Breast epithelium (tissue), 4 donors: ENCODE measurements at regions not wholly inside any gene's neighbourhood (a gene's known extent, or its start where the extent isn't known, plus 50 kb on each side); places are given as distances from the start of the nearest gene placed in this dataset.

Experiments
- DNase-seq, 2 donors: peaks; one replicate each; pipeline ENCODE4 v3.0.0-alpha.2; 2019; ENCODE audit warnings: low spot score in 2 of 2
- H3K27ac ChIP-seq, 2 donors: fragments of 200-600 bp; sonication (generic) in 1 of 2; one replicate each; pipeline ENCODE4 v1.5.1; 2016 to 2019; ENCODE audit warnings: mild to moderate bottlenecking in 1 of 2
- H3K27me3 ChIP-seq, 2 donors: fragments of 200-600 bp; sonication (generic) in 1 of 2; one replicate each; pipeline versions ENCODE4 v1.5.1 to v1.6.0; 2017 to 2019; ENCODE audit warnings: control low read depth in 1 of 2, mild to moderate bottlenecking in 1 of 2
- H3K36me3 ChIP-seq: fragments of 200-600 bp; one replicate; pipeline ENCODE4 v1.5.1; 2019
- H3K4me1 ChIP-seq, 2 donors: fragments of 200-600 bp; sonication (generic); one replicate each; pipeline ENCODE4 v1.5.1; 2016 to 2019; ENCODE audit warnings: control low read depth in 1 of 2
- H3K4me3 ChIP-seq, 3 donors: fragments of 200-600 bp; sonication (generic); 1 replicate in 2 of 3; 2 replicates in 1 of 3; pipeline ENCODE4 v1.5.1; 2016 to 2019; ENCODE audit warnings: mild to moderate bottlenecking in 3 of 3, moderate library complexity in 2 of 3
- H3K9me3 ChIP-seq, 2 donors: fragments of 200-600 bp; sonication (generic) in 1 of 2; one replicate each; pipeline ENCODE4 v1.5.1; 2016 to 2019; ENCODE audit warnings: control low read depth in 1 of 2
- CTCF ChIP-seq, 3 donors: fragments of 450-650 bp; IDR thresholded peaks; one replicate each; pipeline ENCODE4 v1.5.1; 2016 to 2017; ENCODE audit warnings: antibody characterized with exemption in 3 of 3, mild to moderate bottlenecking in 3 of 3, moderate library complexity in 3 of 3
- POLR2A ChIP-seq: fragments of 450-650 bp; IDR thresholded peaks from one replicate; pipeline ENCODE4 v1.6.1; 2016; ENCODE audit warnings: antibody characterized with exemption, mild to moderate bottlenecking, moderate library complexity
- POLR2AphosphoS5 ChIP-seq, 3 donors: sonication (generic); formaldehyde crosslinking; IDR thresholded peaks; one replicate each; pipeline ENCODE4 v1.6.1; 2017; ENCODE audit warnings: antibody characterized with exemption in 3 of 3
- intact Hi-C: fragments of 100-400 bp; cut with DNase I; formaldehyde crosslinking; loops from one replicate; pipeline ENCODE4 v1.15.1; 2023; ENCODE audit warnings: low total_unique reads

- H3K36me3 ChIP-seq, result no peaks in the 10 kb centered on the region
- H3K9me3 ChIP-seq, result no peaks in the 10 kb centered on the region
- peaks cover 0 to 10% of the 10 kb centered on the region in 2 donors for H3K4me1 ChIP-seq
- TF ChIP-seq POLR2A (no peak), POLR2AphosphoS5 (IDR thresholded peaks at IDR 0.05) (no peak), CTCF (IDR thresholded peaks at IDR 0.05) (no peak)
- H3K27me3 ChIP-seq, result peaks cover 0 to 41% of the 10 kb centered on the region in 2 donors
- no peak for DNase-seq
- peak overlapping the region in 1 of 3 donors; percentile 58 for H3K4me3 ChIP-seq
- no peak overlapping the region for H3K27ac ChIP-seq
- intact Hi-C loops, result loop anchor here (10.0 kb wide), 1 partner anchor 137 kb away; the partner anchor contains the start of gene HAND1
These were observed 133.3 kb upstream of the HAND1 start for GRCh38 chr5:154611341-154611767.

- intact Hi-C loops, result loop anchor here (10.0 kb wide), 1 partner anchor 136 kb away; the partner anchor contains the start of gene HAND1
These were observed 132.5 kb upstream of the HAND1 start for GRCh38 chr5:154610321-154611154.

GRCh38 chr5:154609251-154609650, 131.2 kb upstream of the HAND1 start:
- H3K4me1 ChIP-seq, result peaks cover 0 to 10% of the 10 kb centered on the region in 2 donors

More at GRCh38 chr5:154610321-154611154, 132.5 kb upstream of the HAND1 start:
- Histone ChIP-seq H3K4me1 (peaks cover 0 to 10% of the 10 kb centered on the region in 2 donors), H3K27ac (no peak overlapping the region), H3K27me3 (peaks cover 0 to 41% of the 10 kb centered on the region in 2 donors), H3K9me3 (no peaks in the 10 kb centered on the region), H3K36me3 (no peaks in the 10 kb centered on the region), H3K4me3 (peak overlapping the region; percentile 20 to 58 (median 37))
- TF ChIP-seq POLR2AphosphoS5 (IDR thresholded peaks at IDR 0.05) (no peak), CTCF (IDR thresholded peaks at IDR 0.05) (peak; percentile 10 to 82 (median 67))
- peak; percentile 29 to 69 for DNase-seq

GRCh38 chr5:154608531-154609011, 130.5 kb upstream of the HAND1 start:
- peaks cover 0 to 10% of the 10 kb centered on the region in 2 donors for H3K4me1 ChIP-seq
- H3K9me3 ChIP-seq, result no peaks in the 10 kb centered on the region
- H3K36me3 ChIP-seq, result no peaks in the 10 kb centered on the region
- H3K27ac ChIP-seq, result no peak overlapping the region
- peaks cover 0 to 36% of the 10 kb centered on the region in 2 donors for H3K27me3 ChIP-seq
- intact Hi-C loops, result no loop called here
- DNase-seq, result no peak
- TF ChIP-seq CTCF (IDR thresholded peaks at IDR 0.05) (no peak), POLR2A (no peak), POLR2AphosphoS5 (IDR thresholded peaks at IDR 0.05) (no peak)
- no peak overlapping the region for H3K4me3 ChIP-seq

More at GRCh38 chr5:154609251-154609650, 131.2 kb upstream of the HAND1 start:
- no peak overlapping the region for H3K4me3 ChIP-seq
- no peak for DNase-seq
- H3K9me3 ChIP-seq, result no peaks in the 10 kb centered on the region
- no peaks in the 10 kb centered on the region for H3K36me3 ChIP-seq
- TF ChIP-seq CTCF (IDR thresholded peaks at IDR 0.05) (no peak), POLR2AphosphoS5 (IDR thresholded peaks at IDR 0.05) (no peak), POLR2A (no peak)
- no peak overlapping the region for H3K27ac ChIP-seq
- intact Hi-C loops, result no loop called here
- peaks cover 0 to 37% of the 10 kb centered on the region in 2 donors for H3K27me3 ChIP-seq

- Histone ChIP-seq H3K27ac (no peak overlapping the region), H3K27me3 (peaks cover 0 to 36% of the 10 kb centered on the region in 2 donors), H3K36me3 (no peaks in the 10 kb centered on the region), H3K4me1 (peaks cover 0 to 10% of the 10 kb centered on the region in 2 donors), H3K9me3 (no peaks in the 10 kb centered on the region), H3K4me3 (no peak overlapping the region)
- intact Hi-C loops, result no loop called here
- no peak for DNase-seq
- no peak for TF ChIP-seq POLR2AphosphoS5 (IDR thresholded peaks at IDR 0.05)
- no peak for TF ChIP-seq POLR2A
- TF ChIP-seq CTCF (IDR thresholded peaks at IDR 0.05), result no peak
These were observed 129.7 kb upstream of the HAND1 start for GRCh38 chr5:154607746-154608145.
